ENCODE measurements at regions not wholly inside any gene's neighbourhood (a gene's known extent, or its start where the extent isn't known, plus 50 kb on each side); places are given as distances from the start of the nearest gene placed in this dataset.

DNA sequence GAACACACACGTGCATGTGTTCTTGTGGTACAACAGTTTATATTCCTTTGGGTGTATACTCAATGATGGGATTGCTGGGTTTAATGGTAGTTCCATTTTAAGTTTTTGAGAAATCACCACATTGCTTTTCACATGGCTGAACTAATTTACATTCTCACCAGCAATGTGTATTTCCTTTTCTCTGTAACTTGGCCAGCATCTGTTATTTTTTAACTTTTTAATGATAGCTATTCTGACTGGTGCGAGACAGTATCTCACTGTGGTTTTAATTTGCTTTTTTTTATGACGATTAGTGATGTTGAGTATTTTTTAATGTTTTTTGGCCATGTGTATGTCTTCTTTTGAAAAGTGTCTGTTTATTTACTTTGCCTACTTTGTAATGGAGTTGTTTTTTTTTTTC, 256.6 kb downstream of the ZWINT start:
- TF ChIP-seq EP300 (IDR thresholded peaks at IDR 0.05; ENCODE audit: borderline replicate concordance in 1 of 2, low read depth in 2 of 2, low read length in 2 of 2), result no peak
- TF ChIP-seq YY1 (IDR thresholded peaks at IDR 0.05; ENCODE audit: low read depth, low read length), result no peak
- TF ChIP-seq POLR2A (IDR thresholded peaks at IDR 0.05; ENCODE audit: control extremely low read depth in 1 of 2, low read depth in 2 of 2, low read length in 2 of 2), result no peak

Data from H1 (cell line).